Ovary (tissue), 3 donors: ENCODE measurements at regions not wholly inside any gene's neighbourhood (a gene's known extent, or its start where the extent isn't known, plus 50 kb on each side); places are given as distances from the start of the nearest gene placed in this dataset.

Experiments used
- POLR2A ChIP-seq: fragments of 450-650 bp; IDR thresholded peaks from one replicate; pipeline ENCODE4 v1.6.1; 2017; ENCODE audit warnings: antibody characterized with exemption, mild to moderate bottlenecking, moderate library complexity
- TF ChIP-seq, protein P1 (sequence below), 3 donors: fragments of 450-650 bp in 2 of 3; fragments of 200-600 bp in 1 of 3; IDR thresholded peaks; one replicate each; pipeline versions ENCODE4 v1.5.1 to v1.8.0; 2016 to 2022; ENCODE audit warnings: antibody characterized with exemption in 3 of 3, mild to moderate bottlenecking in 1 of 3
- donor health status: DM: no; HTN: no; CAD: no.

DNA sequence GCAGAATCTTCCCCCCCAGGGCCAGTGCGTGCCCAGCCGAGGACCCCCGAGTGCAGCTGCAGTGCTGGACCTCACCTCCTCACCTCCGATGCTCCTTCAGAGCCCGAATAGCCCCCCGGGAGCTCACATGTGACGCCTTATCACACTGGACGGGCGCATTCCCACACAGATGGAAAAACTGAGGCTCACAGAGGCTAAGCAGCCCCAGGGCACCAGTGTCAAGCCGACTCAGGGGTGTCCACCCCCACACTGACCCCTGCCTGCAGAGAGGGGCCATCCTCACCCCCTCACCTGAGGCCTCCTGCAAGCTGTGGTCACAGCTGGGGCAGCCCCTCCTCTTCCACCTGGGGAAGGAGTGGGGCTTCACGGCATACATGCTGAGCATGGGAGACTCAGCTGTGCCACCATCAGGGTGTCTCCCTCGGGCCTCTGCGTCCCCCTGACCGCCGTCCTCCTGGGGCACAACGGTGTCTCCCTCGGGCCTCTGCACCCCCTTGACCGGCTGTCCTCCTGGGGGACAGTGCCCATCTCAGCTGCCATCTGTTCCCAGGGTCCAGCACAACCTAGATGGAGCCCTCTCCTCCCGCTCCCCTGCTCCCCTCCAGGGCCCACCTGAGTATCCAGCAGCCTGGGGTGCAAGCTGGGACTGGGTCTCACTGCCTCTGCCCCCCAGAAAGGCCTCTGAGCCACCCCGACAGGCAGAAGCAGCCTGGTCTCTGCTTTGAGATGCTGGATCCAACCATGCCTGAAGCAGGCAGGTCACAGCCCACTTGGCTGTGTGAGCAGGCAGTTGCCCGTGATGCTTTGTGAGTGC, 85.3 kb upstream of the NKX1-1 start:
- TF ChIP-seq, protein P1, sequence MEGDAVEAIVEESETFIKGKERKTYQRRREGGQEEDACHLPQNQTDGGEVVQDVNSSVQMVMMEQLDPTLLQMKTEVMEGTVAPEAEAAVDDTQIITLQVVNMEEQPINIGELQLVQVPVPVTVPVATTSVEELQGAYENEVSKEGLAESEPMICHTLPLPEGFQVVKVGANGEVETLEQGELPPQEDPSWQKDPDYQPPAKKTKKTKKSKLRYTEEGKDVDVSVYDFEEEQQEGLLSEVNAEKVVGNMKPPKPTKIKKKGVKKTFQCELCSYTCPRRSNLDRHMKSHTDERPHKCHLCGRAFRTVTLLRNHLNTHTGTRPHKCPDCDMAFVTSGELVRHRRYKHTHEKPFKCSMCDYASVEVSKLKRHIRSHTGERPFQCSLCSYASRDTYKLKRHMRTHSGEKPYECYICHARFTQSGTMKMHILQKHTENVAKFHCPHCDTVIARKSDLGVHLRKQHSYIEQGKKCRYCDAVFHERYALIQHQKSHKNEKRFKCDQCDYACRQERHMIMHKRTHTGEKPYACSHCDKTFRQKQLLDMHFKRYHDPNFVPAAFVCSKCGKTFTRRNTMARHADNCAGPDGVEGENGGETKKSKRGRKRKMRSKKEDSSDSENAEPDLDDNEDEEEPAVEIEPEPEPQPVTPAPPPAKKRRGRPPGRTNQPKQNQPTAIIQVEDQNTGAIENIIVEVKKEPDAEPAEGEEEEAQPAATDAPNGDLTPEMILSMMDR (IDR thresholded peaks at IDR 0.05): no peak
- TF ChIP-seq POLR2A: no peak
